WTC11 (cell line): ENCODE measurements at regions not wholly inside any gene's neighbourhood (a gene's known extent, or its start where the extent isn't known, plus 50 kb on each side); places are given as distances from the start of the nearest gene placed in this dataset.

ENCODE experiments used
- ATAC-seq: fragments of 200-7000 bp; cut with Tn5 transposase; 2 replicates; pipeline ENCODE4 v1.10.0; 2021; ENCODE audit warnings: mild to moderate bottlenecking, moderate library complexity
- CTCF ChIA-PET: fragments of 300-600 bp; sonication (Branson Sonifier 250); formaldehyde crosslinking; loops from one replicate; lab custom pipeline; 2021; ENCODE audit warnings: antibody characterized with exemption; lab: Charles Lee
- POLR2A ChIA-PET: fragments of 350-600 bp; sonication (Branson Sonifier 250); formaldehyde crosslinking; loops from one replicate; lab custom pipeline; 2021; ENCODE audit warnings: antibody characterized with exemption; lab: Charles Lee
- DNase-seq: peaks from one replicate; pipeline ENCODE4 v3.0.0; 2021; ENCODE audit warnings: low spot score
- H3K27ac Mint-ChIP-seq: 2 replicates; pipeline ENCODE4 v1.8.0; 2021; ENCODE audit warnings: mixed read lengths
- H3K27me3 Mint-ChIP-seq: 2 replicates; pipeline ENCODE4 v1.8.0; 2021; ENCODE audit warnings: low read depth, mild to moderate bottlenecking, moderate library complexity, mixed read lengths
- H3K36me3 Mint-ChIP-seq: 2 replicates; pipeline ENCODE4 v1.8.0; 2021; ENCODE audit warnings: mixed read lengths
- H3K4me1 Mint-ChIP-seq: 2 replicates; pipeline ENCODE4 v1.8.0; 2022; ENCODE audit warnings: mixed read lengths
- H3K4me3 Mint-ChIP-seq: 2 replicates; pipeline ENCODE4 v1.8.0; 2021; ENCODE audit warnings: mild to moderate bottlenecking, moderate library complexity, mixed read lengths
- H3K9me3 Mint-ChIP-seq: 2 replicates; pipeline ENCODE4 v1.8.0; 2021; ENCODE audit warnings: mixed read lengths
- AR ChIP-seq: fragments of 250-450 bp; sonication (Bioruptor Pico); IDR thresholded peaks from 2 replicates; pipeline ENCODE4 v1.9.0; 2021; ENCODE audit warnings: mild to moderate bottlenecking
- ARID4B ChIP-seq: sonication (generic); formaldehyde crosslinking; IDR thresholded peaks from 2 replicates; pipeline ENCODE4 v1.8.0; 2023; ENCODE audit warnings: missing genetic modification reagents, mild to moderate bottlenecking, borderline replicate concordance
- CDX4 ChIP-seq: fragments of 250-450 bp; sonication (Bioruptor Pico); IDR thresholded peaks from 2 replicates; pipeline ENCODE4 v1.9.0; 2021; ENCODE audit warnings: moderate library complexity, mild to moderate bottlenecking, inconsistent platforms, borderline replicate concordance
- EMX1 ChIP-seq: fragments of 250-450 bp; sonication (Bioruptor Pico); IDR thresholded peaks from 2 replicates; pipeline ENCODE4 v1.8.0; 2021; ENCODE audit warnings: mild to moderate bottlenecking
- JUN ChIP-seq: sonication (generic); formaldehyde crosslinking; IDR thresholded peaks from 2 replicates; pipeline ENCODE4 v1.8.0; 2023; ENCODE audit warnings: mild to moderate bottlenecking, missing genetic modification reagents
- MLX ChIP-seq: sonication (generic); formaldehyde crosslinking; IDR thresholded peaks from 2 replicates; pipeline ENCODE4 v1.8.1; 2023; ENCODE audit warnings: mild to moderate bottlenecking, missing genetic modification reagents, moderate library complexity
- MXD4 ChIP-seq: fragments of 250-450 bp; sonication (Bioruptor Pico); IDR thresholded peaks from 2 replicates; pipeline ENCODE4 v1.8.0; 2021; ENCODE audit warnings: mild to moderate bottlenecking, moderate library complexity, borderline replicate concordance
- MYBL2 ChIP-seq: sonication (generic); formaldehyde crosslinking; IDR thresholded peaks from 2 replicates; pipeline ENCODE4 v1.8.1; 2023; ENCODE audit warnings: mild to moderate bottlenecking, moderate library complexity, missing genetic modification reagents
- PRDM15 ChIP-seq: sonication (generic); formaldehyde crosslinking; IDR thresholded peaks from 2 replicates; pipeline ENCODE4 v1.8.0; 2022; ENCODE audit warnings: missing genetic modification reagents
- ZMAT4 ChIP-seq: fragments of 250-450 bp; sonication (Bioruptor Pico); IDR thresholded peaks from 2 replicates; pipeline ENCODE4 v1.9.0; 2021; ENCODE audit warnings: mild to moderate bottlenecking
- ZNF138 ChIP-seq: sonication (generic); formaldehyde crosslinking; conservative IDR thresholded peaks from 2 replicates; pipeline ENCODE4 v1.8.1; 2022; ENCODE audit warnings: mild to moderate bottlenecking, moderate library complexity, missing genetic modification reagents
- ZNF219 ChIP-seq: sonication (generic); formaldehyde crosslinking; IDR thresholded peaks from 2 replicates; pipeline ENCODE4 v1.8.0; 2023; ENCODE audit warnings: missing genetic modification reagents, mild to moderate bottlenecking, borderline replicate concordance
- ZSCAN18 ChIP-seq: fragments of 250-450 bp; sonication (Bioruptor Pico); IDR thresholded peaks from 2 replicates; pipeline ENCODE4 v2.1.2; 2022; ENCODE audit warnings: mild to moderate bottlenecking, moderate library complexity

- ChIA-PET CTCF (no interaction called here), POLR2A (no interaction called here)
- Mint-ChIP-seq H3K4me3 (no peak overlapping the region), H3K36me3 (no peaks in the 10 kb centered on the region), H3K4me1 (peaks cover under 1% of the 10 kb centered on the region; the same call in 1 of the 2 replicates), H3K27ac (0 out of 2 replicates have a peak overlapping the region, but pooled peaks have one; percentile 36), H3K27me3 (no peaks in the 10 kb centered on the region), H3K9me3 (no peaks in the 10 kb centered on the region)
- no peak for ATAC-seq
- TF ChIP-seq ZNF219 (CRISPR knock-in tag) (no peak), MYBL2 (CRISPR knock-in tag) (no peak), ZMAT4 (no peak), MLX (no peak), ZSCAN18 (no peak), JUN (no peak), CDX4 (CRISPR knock-in tag) (no peak), ZNF138 (no peak), EMX1 (no peak), ARID4B (CRISPR knock-in tag) (no peak), MXD4 (CRISPR knock-in tag) (no peak), AR (CRISPR knock-in tag) (no peak), PRDM15 (CRISPR knock-in tag) (no peak)
- no peak for DNase-seq
Measured at GRCh38 chr11:23856654-23857053, 640.2 kb upstream of the LUZP2 start.
